Activated CD8-positive, alpha-beta memory T cell treated with anti-CD3 and anti-CD28 coated beads for 1 hour (primary cell): ENCODE measurements at regions not wholly inside any gene's neighbourhood (a gene's known extent, or its start where the extent isn't known, plus 50 kb on each side); places are given as distances from the start of the nearest gene placed in this dataset.

Experiments used
- DNase-seq, 2 donors: peaks; one replicate each; pipeline ENCODE4 v3.0.0-alpha.2; 2020; ENCODE audit warnings: low read depth in 1 of 2; ENCODE audit errors: extremely low read depth in 1 of 2

- no peak for DNase-seq
Measured at GRCh38 chr1:55378582-55378981, 163.4 kb upstream of the USP24 start.

- no peak for DNase-seq
Measured at GRCh38 chr1:55376897-55377296, 161.7 kb upstream of the USP24 start.

- DNase-seq, result no peak
Measured at GRCh38 chr1:55375617-55376258, 160.6 kb upstream of the USP24 start.

DNA sequence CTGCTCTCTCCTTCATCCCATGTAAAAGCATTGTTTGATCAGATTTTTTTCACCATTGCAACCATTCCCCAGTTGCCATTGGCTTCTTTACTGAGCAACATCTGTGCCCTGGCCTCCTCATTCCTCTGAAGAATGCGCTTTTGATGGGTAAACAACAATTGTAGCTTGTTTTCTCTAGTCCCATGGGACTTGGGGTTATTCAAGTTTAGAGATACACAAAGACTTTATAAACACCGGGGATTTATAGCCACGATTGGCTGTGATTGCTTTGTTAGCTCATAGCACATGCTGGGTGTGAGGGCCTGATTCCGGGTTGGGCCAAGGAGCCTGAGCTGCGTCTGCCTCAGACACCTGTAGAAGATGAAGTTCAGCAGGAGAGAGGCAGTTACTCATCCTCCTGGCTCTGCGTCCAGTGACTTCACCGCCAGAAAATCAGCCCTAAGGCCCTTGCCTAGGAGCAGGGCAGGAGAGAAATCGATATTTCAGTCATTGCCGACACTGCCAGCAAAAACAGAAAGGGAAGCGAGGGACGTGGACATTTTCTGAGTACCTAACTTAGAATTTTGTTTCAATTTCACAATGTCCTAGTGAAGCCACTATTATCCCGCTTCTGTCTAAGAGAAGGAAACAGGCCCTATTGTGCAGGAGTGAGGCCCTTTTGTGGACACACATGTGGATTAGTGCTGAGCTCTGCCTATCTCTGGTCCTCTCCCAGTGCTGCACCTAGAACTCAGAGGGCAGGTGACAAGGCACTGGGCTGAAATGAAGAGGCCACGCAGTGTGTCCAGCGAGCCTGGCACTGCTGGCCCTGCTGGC is 159.8 kb upstream of the USP24 start:
- DNase-seq, result no peak

- DNase-seq, result no peak
Measured at GRCh38 chr1:55374216-55374615, 159.1 kb upstream of the USP24 start.

GRCh38 chr1:55369474-55369873 is 154.3 kb upstream of the USP24 start:
- DNase-seq, result no peak

DNA sequence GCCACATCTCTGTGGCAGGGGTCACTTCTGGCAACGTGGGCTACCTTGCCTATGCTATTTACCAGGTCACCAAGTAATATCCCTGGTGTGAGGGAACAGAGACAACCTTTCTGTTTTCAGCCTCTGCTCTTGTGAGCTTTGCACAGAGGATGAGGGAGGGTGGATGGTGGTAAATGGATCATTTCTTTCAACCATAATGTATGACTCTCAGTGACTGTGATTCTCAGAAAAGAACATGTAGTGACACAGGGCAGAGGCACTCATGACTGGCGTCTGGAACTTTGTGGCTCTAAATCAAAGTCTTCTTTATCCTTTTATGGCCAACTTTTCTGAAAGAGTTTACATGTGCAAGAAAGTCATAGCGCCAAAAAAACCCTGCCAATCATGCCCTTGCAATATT is 153.5 kb upstream of the USP24 start:
- no peak for DNase-seq

DNA sequence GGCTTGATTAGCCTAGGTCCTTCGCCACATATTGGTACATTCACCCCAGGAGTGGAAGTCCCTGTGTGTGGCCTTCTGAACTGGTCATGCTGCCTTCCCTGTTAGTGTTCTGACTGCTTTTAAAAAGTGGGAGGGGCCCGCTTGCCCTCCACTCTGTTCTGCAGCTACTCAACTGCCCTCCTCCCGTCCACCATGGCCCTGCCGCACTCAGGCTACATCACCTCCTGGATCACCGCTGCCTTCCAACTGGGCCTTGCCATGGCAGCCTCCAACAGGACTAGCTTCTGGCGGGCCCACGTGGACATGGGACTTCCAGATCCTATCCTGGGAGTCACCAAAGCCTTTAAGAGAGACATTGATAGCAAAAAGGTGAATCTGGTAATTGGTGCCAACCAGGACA is 152.1 kb upstream of the USP24 start:
- no peak for DNase-seq

- DNase-seq, result no peak
Measured at GRCh38 chr1:55364216-55364615, 149.1 kb upstream of the USP24 start.

GRCh38 chr1:55363268-55363667 is 148.1 kb upstream of the USP24 start:
- DNase-seq, result no peak

DNA sequence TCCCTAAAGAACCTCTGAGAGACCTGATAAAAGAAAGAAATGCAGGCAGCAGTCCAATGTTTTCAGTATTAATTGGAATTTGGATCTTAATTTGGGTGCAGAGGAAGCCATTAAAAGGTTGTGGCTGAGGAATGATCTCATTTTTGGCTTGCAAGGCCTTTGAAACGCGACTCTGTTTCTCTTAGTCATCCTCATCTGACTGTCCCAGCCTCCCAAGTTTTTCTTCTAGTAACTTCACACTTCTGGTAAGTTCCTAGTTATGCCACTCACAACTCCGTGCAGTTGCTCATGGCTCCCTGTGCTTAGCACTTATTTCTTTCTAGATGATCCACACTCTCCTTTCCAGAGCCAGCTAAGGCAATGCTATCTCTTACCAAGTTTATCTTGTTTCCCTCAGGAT is 147.4 kb upstream of the USP24 start:
- DNase-seq, result no peak

GRCh38 chr1:55359611-55360010 is 144.4 kb upstream of the USP24 start:
- no peak for DNase-seq

DNA sequence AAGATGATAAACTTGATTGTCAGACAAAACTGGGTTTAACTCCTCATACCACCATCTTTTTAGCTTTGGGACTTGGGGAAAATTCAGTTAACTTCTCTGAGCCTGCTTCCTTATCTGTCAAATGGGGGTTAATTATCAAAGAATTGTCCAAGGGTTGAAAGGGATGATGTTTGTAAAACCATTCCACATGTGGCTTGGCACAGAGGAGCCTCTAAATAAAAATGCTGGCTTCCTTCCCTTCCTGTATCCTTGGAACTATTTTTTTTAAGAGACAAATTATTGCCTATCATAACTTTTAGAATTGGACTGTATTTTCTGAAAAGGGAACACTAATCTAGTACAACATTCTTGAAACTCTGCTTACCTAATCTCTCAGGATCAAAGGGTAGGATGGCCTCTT is 143.4 kb upstream of the USP24 start:
- no peak for DNase-seq

- no peak for DNase-seq
Measured at GRCh38 chr1:55355549-55355948, 140.4 kb upstream of the USP24 start.

- DNase-seq, result no peak
Measured at GRCh38 chr1:55353707-55354620, 138.8 kb upstream of the USP24 start.

- DNase-seq, result no peak
Measured at GRCh38 chr1:55352811-55353180, 137.6 kb upstream of the USP24 start.

DNA sequence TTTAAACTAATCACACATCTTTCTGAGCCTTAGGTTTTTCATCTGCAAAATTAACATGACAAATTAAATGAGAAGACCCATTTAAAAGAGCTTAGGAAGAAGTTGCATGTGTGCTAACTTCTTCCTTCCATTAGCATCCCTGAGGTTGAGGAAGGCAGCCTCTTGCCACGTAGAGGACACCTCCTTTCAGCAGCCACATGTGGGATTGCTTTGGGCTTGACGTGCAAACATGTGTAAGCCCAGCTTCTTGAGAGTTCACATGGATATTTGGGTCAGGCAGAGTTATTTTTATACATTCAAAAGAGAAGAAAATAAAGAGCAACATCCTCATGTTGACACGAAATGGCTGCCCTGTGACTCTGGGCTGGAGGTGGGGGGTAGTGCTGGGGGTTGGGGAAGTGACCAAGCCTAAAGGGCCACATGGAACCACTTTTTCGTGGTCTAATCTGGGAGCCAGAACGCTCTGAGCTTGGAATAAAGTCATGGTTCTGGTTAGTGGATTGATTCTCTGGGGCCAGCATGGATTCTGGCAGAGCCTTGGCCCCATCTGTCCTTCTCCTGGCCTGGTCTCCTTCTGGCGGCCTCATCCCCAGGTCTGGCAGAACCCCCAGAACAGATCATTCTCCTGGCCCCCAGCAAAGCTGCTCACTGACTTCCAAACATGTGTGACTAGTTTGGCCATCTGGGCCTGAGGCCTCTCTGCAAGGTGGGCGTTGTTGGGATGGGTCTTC is 137.1 kb upstream of the USP24 start:
- DNase-seq, result no peak

DNA sequence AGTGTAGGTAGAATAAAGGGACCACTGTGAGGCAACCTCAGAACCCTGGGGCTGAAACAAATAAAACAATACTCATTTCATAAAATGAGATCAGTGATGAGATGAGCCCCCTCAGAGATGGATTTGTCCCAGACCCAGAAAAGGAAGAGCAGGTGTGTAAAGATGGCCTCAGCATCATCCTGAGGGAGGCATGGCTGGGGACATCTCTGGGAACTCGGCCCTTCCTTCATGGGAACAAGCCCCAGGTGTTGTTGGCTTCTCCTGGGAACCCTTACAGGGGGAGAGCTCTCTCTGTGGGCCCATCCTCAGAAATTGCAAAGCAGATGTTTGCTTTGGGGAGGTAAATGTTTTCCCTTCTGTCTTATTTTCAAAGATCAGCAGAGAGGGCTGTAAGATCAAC is 133.2 kb upstream of the USP24 start:
- no peak for DNase-seq

DNA sequence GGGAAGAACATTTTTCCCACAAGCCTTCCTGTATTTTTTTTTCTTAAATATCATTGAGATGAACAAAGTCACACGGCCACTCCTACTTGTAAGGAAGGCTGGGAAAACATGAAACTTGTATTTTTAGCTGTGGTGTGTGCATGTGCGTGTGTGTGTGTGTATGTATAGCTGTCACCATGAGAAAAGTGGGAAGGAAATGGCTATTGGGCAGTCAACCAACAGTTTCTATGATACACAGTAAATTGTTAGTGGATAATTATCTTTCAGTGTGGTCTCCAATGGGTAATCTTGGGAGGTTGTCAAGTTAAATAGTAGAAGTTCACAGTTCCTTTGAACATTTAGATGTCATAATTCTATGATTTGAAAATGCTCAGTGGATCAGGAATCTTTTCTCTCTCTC is 132.7 kb upstream of the USP24 start:
- DNase-seq, result no peak

DNA sequence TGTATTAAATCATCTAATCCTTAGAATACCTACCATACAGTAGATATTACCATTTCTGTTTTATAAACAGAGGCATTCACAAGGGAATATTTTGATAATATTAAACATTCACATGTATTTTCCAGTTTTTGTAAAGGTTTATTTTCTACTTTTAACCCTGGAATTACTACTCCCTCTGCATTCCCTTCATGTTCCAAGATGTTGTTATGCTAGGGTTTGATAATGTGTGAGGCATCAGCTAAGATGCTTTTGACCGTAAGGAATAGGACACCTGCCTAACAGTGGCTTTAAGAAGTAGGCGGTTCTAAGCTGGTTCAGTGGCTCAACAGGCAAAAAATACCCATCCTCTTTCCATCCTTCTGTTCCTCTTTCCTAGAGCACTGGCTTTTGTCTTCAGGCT is 131.9 kb upstream of the USP24 start:
- no peak for DNase-seq

DNA sequence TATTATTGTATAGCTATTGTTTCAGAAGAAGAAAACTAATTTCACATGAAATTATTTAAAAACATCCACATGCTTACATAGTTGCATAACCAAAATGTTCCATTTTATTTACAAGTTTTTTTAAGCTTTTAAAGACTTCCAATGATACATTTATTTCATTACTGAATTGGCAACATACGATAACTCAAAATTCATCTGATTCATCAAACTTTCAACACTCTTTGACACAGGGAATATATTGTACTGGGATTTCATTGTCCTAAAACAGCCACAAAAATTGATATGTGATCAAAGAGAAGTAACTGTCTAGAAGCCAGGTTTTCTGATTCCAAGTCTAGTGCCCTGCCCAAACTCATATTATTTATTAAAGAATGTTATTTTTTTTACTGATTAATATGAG is 131.4 kb upstream of the USP24 start:
- DNase-seq, result no peak
